ENCODE measurements at regions not wholly inside any gene's neighbourhood (a gene's known extent, or its start where the extent isn't known, plus 50 kb on each side); places are given as distances from the start of the nearest gene placed in this dataset.

- TF ChIP-seq SUZ12 (IDR thresholded peaks at IDR 0.05) (no peak), SP1 (IDR thresholded peaks at IDR 0.05) (no peak), CTBP1 (IDR thresholded peaks at IDR 0.05; ENCODE audit: borderline replicate concordance) (no peak), BHLHE40 (IDR thresholded peaks at IDR 0.05; ENCODE audit: borderline replicate concordance) (no peak), FOXK2 (IDR thresholded peaks at IDR 0.05) (no peak), LEF1 (IDR thresholded peaks at IDR 0.05; ENCODE audit: borderline replicate concordance) (no peak), NFRKB (IDR thresholded peaks at IDR 0.05) (no peak), FOXM1 (IDR thresholded peaks at IDR 0.05; ENCODE audit: borderline replicate concordance) (no peak), TARDBP (IDR thresholded peaks at IDR 0.05) (no peak)
Observed at GRCh38 chr18:6614952-6615351, 114.6 kb upstream of the ARHGAP28 start.

All from HEK293T (cell line).